ENCODE measurements at regions not wholly inside any gene's neighbourhood (a gene's known extent, or its start where the extent isn't known, plus 50 kb on each side); places are given as distances from the start of the nearest gene placed in this dataset.

DNA sequence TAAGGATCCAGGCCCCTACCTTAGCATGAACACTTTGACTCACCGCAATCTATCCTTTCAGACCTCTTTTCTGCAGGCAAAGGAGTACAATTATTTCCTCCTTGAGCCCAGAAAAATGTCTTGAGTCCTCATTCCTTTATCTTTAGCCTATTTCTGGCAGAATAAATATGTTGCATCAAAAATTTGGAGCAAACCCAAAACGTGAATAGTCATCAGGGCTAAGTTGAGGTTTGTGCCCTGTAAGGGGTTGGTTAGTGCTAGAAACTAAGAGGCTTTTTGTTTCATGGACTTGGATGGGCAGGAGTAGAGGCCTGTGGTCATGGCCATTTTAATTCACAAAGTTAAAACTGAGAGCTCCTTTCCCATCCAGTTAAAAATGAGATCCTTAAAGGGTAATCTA is 460.3 kb downstream of the GBA3 start:
- H2AFZ ChIP-seq (ENCODE audit: low read length) = no peak overlapping the region
- no peaks in the 10 kb centered on the region for H3K27me3 ChIP-seq (ENCODE audit: insufficient read depth, low read length, poor library complexity, severe bottlenecking)
- no peak overlapping the region for H3K4me2 ChIP-seq (ENCODE audit: low read depth, low read length, poor library complexity, severe bottlenecking)
- no peak overlapping the region for H3K9ac ChIP-seq (ENCODE audit: low read depth, low read length, poor library complexity, severe bottlenecking)
- no peak overlapping the region for H3K4me3 ChIP-seq (ENCODE audit: low read length, poor library complexity, severe bottlenecking)
- H3K9me3 ChIP-seq (ENCODE audit: insufficient read depth, low read depth, low read length) = no peaks in the 10 kb centered on the region
- no peaks in the 10 kb centered on the region for H3K36me3 ChIP-seq (ENCODE audit: insufficient read depth, low read length)
- no peaks in the 10 kb centered on the region for H3F3A ChIP-seq (ENCODE audit: low read depth)
- no peak for TF ChIP-seq EZH2phosphoT487 (IDR thresholded peaks at IDR 0.05; ENCODE audit: borderline replicate concordance)
- TF ChIP-seq CTCF (conservative IDR thresholded peaks at IDR 0.05; ENCODE audit: low read length) = no peak
- no peaks in the 10 kb centered on the region for H3K79me2 ChIP-seq (ENCODE audit: insufficient read depth, low read length)
- no peaks in the 10 kb centered on the region for H4K20me1 ChIP-seq (ENCODE audit: insufficient read depth, low read length, poor library complexity, severe bottlenecking)
- H3K9me2 ChIP-seq (replicated peaks; ENCODE audit: low read depth, low read length) = no peaks in the 10 kb centered on the region
- H3K4me1 ChIP-seq (ENCODE audit: insufficient read depth, low read length, poor library complexity, severe bottlenecking) = no peaks in the 10 kb centered on the region

DNA sequence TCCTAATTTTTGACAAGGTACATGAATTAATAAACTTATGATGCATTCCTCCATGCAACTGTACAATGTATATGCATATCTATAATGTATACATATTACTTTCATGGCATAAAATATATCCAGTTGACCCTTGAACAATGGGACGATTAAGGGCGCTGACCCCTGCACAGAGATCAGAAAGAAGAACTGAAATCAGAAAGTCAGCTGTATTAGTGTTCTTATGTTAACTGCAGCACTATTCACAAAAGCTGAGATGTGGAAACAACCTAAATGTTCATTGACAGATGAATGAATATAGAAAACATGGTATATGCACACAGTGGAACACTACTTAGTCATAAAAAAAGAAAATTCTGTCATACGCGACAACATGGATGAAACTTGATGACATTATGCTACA is 457.1 kb downstream of the GBA3 start:
- Histone ChIP-seq H3K4me3 (ENCODE audit: low read length, poor library complexity, severe bottlenecking) (no peak overlapping the region), H4K20me1 (ENCODE audit: insufficient read depth, low read length, poor library complexity, severe bottlenecking) (no peaks in the 10 kb centered on the region), H3F3A (ENCODE audit: low read depth) (no peaks in the 10 kb centered on the region), H3K36me3 (ENCODE audit: insufficient read depth, low read length) (no peaks in the 10 kb centered on the region), H3K79me2 (ENCODE audit: insufficient read depth, low read length) (no peaks in the 10 kb centered on the region), H3K4me2 (ENCODE audit: low read depth, low read length, poor library complexity, severe bottlenecking) (no peak overlapping the region), H2AFZ (ENCODE audit: low read length) (no peak overlapping the region), H3K4me1 (ENCODE audit: insufficient read depth, low read length, poor library complexity, severe bottlenecking) (no peaks in the 10 kb centered on the region), H3K9me3 (ENCODE audit: insufficient read depth, low read depth, low read length) (no peaks in the 10 kb centered on the region), H3K9me2 (replicated peaks; ENCODE audit: low read depth, low read length) (no peaks in the 10 kb centered on the region), H3K27me3 (ENCODE audit: insufficient read depth, low read length, poor library complexity, severe bottlenecking) (no peaks in the 10 kb centered on the region), H3K9ac (ENCODE audit: low read depth, low read length, poor library complexity, severe bottlenecking) (no peak overlapping the region)
- no peak for TF ChIP-seq EZH2phosphoT487 (IDR thresholded peaks at IDR 0.05; ENCODE audit: borderline replicate concordance)
- TF ChIP-seq CTCF (conservative IDR thresholded peaks at IDR 0.05; ENCODE audit: low read length) = no peak

DNA sequence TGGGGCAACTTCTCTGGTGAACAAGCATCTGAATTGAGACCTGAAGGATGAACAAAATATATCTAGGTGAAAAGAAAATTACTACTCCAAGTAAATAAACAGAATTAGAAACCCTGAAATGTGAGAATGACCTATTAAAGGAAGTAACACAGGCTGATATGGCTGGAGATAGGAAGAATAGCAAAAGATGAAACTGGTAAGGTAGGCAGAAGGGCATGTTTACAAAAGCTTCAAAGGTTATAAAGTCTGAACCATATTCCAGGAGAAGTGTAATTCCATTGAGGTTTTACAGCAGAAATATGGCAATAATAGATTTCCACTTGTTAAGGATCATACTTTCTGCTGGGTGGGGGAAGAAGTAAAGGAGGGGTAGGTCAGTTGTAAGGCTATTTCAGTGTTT is 452.0 kb downstream of the GBA3 start:
- Histone ChIP-seq H3K27me3 (ENCODE audit: insufficient read depth, low read length, poor library complexity, severe bottlenecking) (no peaks in the 10 kb centered on the region), H2AFZ (ENCODE audit: low read length) (no peak overlapping the region), H3K36me3 (ENCODE audit: insufficient read depth, low read length) (no peaks in the 10 kb centered on the region), H3K4me1 (ENCODE audit: insufficient read depth, low read length, poor library complexity, severe bottlenecking) (no peaks in the 10 kb centered on the region), H4K20me1 (ENCODE audit: insufficient read depth, low read length, poor library complexity, severe bottlenecking) (no peaks in the 10 kb centered on the region), H3K9me2 (replicated peaks; ENCODE audit: low read depth, low read length) (no peaks in the 10 kb centered on the region), H3K9ac (ENCODE audit: low read depth, low read length, poor library complexity, severe bottlenecking) (no peak overlapping the region), H3K79me2 (ENCODE audit: insufficient read depth, low read length) (no peaks in the 10 kb centered on the region), H3K9me3 (ENCODE audit: insufficient read depth, low read depth, low read length) (no peaks in the 10 kb centered on the region), H3F3A (ENCODE audit: low read depth) (no peaks in the 10 kb centered on the region), H3K4me3 (ENCODE audit: low read length, poor library complexity, severe bottlenecking) (no peak overlapping the region), H3K4me2 (ENCODE audit: low read depth, low read length, poor library complexity, severe bottlenecking) (no peak overlapping the region)
- no peak for TF ChIP-seq EZH2phosphoT487 (IDR thresholded peaks at IDR 0.05; ENCODE audit: borderline replicate concordance)
- TF ChIP-seq CTCF (conservative IDR thresholded peaks at IDR 0.05; ENCODE audit: low read length) = no peak
